ENCODE measurements at regions not wholly inside any gene's neighbourhood (a gene's known extent, or its start where the extent isn't known, plus 50 kb on each side); places are given as distances from the start of the nearest gene placed in this dataset.
"Not testable (repeated sequence)": the region's sequence is repeated elsewhere in the genome, so short reads cannot be mapped to it uniquely, and the experiment has no call there.

DNA sequence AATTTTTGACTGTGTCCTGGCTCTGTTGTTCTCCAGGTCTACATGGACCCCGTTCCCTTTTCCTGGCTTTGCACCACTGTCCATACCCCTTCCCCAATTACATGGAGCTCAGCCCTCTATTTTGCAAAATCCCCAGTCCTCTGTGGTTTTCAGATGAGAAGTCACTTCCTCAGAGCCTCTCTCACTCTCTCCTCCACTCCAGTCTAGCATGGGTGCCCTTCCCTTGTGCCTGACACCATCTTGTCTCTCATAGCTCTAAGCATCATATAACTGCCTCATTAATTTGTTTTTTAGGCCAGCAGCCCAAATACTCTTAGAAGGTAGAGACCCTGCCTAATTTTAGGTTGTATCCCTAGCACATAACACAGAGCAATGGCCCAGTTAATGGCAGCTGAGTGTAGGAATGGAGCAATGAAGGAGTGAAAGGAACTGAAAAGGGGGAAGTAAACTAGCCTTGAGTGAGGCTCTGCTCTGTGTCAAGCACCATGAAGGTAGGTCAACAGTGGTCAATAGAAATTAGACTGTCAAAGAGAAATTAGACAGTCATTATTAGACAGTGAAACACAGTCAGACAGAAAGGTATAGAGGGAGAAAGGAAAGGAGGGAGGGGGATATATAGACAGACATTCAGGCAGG lies 97.7 kb downstream of the ARHGAP11B start:
- H3K4me1 ChIP-seq (replicated peaks in 1 of 2); H3K27ac ChIP-seq; ATAC-seq (replicated peaks in 6 of 8); in situ Hi-C loops (cut with MboI; ENCODE audit: low pct_unique_long_range_greater_than_20kb in 2 of 9, low sequenced_read_pairs in 9 of 9, unreplicated experiment in 9 of 9); H3K4me3 ChIP-seq: not testable (repeated sequence)
- WGBS, 10 experiments = 83 to 100% (median 89%) methylated on average over 1 of the region's 1 CpG; no CpG with 5 or more reads in 5 of the 10 experiments

DNA sequence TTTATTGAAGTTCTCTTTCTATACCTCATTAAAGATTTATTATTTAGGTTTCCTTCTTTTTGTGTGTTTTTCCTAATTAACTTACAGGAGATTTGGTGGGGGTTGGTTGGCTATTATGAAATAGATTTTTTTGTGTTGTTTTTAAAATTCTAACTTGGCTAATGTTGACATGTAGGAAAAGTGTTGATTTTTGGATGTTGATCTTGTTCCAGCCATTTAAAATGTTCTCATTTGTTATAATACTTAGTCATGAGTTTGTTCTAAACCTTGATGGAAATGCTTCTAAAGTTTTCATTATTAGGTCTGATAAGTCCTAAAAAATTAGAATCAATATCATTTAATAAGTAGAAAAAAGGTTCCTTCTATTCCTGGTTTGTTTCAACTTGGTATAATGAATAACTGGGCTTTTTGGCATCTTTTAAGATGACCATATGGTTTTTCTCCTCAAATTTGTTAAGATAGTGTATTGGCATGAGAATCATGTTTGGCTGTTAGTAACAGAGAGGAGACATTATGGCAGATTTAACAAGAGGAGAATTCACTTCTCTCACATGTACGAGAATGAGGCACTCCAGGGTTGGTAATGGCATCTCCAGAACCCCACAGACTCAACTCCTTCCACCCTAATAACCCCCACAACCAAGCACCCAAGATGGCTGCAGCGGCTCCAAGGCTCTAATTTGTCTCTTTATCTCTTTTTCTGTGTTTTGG lies 104.1 kb downstream of the ARHGAP11B start:
- H3K27ac ChIP-seq; in situ Hi-C loops (cut with MboI; ENCODE audit: low pct_unique_long_range_greater_than_20kb in 2 of 9, low sequenced_read_pairs in 9 of 9, unreplicated experiment in 9 of 9); ATAC-seq (replicated peaks in 6 of 8); H3K4me3 ChIP-seq; H3K4me1 ChIP-seq (replicated peaks in 1 of 2): not testable (repeated sequence)
- WGBS, 10 experiments = 80 to 100% (median 100%) methylated on average over 1 of the region's 2 CpGs; no CpG with 5 or more reads in 5 of the 10 experiments

DNA sequence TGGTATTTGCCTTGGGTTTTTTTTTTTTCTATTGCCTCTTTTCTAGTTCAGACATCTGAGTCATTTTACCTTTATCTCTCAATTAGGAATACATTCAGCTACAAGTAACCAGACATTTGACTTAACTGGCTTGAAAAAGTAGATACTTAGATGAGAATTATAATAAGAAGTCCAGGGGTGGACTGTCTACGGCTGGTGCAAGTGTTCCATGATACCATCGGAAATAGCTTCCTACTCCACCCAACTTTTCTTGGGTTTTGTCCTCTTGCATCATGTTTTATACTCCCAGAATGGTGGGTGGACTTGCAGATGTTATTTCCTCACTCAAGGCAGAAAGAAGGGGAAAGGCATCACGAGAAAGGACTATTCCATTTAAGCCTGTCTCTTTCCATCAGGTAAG lies 104.7 kb downstream of the ARHGAP11B start:
- 69 to 100% (median 94%) methylated on average over 1 to 3 of the region's 3 CpGs; no CpG with 5 or more reads in 3 of the 10 experiments for WGBS, 10 experiments
- H3K4me3 ChIP-seq; ATAC-seq (replicated peaks in 6 of 8); in situ Hi-C loops (cut with MboI; ENCODE audit: low pct_unique_long_range_greater_than_20kb in 2 of 9, low sequenced_read_pairs in 9 of 9, unreplicated experiment in 9 of 9); H3K4me1 ChIP-seq (replicated peaks in 1 of 2); H3K27ac ChIP-seq: not testable (repeated sequence)

DNA sequence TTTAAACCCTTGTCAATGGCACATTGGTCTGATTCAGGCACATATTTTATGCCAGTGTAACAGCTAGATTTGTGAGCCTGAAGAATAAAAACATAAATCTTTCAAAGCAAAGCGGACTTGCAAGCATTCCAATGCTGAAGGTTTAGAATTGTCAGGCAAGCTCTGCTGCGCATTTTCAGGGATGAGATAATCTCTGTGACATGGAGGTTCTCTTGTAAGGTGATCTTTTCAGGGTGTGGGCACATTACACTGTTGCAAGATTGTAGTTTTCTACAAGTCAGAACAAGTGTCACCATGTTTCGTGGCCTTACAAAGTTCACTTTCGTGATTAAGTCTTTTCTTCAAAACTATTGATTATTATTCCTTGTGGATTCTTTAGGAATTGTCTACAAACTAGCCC lies 106.2 kb downstream of the ARHGAP11B start:
- ATAC-seq (replicated peaks in 6 of 8) = peak in 2 of 8 experiments; percentile 58 to 63
- H3K27ac ChIP-seq; H3K4me3 ChIP-seq; in situ Hi-C loops (cut with MboI; ENCODE audit: low pct_unique_long_range_greater_than_20kb in 2 of 9, low sequenced_read_pairs in 9 of 9, unreplicated experiment in 9 of 9); H3K4me1 ChIP-seq (replicated peaks in 1 of 2): not testable (repeated sequence)
- 92 to 100% (median 100%) methylated on average over 1 to 4 of the region's 4 CpGs; no CpG with 5 or more reads in 2 of the 10 experiments for WGBS, 10 experiments

DNA sequence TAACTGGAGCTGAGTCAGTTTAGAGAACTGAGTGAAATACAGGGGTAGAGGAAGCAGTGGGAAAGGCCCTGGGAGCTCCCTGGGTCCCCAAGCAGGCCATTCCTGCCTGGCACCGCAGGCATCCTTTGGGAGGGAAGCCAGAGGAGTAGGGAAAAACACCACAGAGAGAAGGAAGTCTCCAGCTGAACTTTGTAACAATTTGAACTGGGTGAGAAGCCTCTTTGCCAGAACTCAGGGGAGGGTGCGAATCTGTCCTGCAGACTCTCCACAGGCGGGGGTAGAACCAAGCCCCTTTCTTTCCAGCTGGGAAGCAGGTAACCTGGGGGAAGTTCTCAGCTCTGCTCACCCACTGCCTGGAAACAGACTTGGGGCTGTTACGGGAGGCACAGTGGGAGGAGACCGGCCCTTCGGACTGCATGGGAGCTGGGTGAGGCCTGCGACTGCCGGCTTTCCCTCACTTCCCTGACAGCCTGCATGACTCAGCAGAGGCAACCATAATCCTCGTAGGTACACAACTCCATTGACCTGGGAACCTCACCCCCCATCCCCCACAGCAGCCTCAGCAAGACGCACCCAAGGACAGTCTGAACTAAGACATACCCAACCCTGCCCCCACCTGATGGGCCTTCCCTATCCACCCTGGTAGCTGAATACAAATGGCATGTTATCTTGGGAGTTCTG lies 110.1 kb downstream of the ARHGAP11B start:
- WGBS, 10 experiments = 80 to 93% methylated on average over 1 to 3 of the region's 10 CpGs; no CpG with 5 or more reads in 8 of the 10 experiments
- in situ Hi-C loops (cut with MboI; ENCODE audit: low pct_unique_long_range_greater_than_20kb in 2 of 9, low sequenced_read_pairs in 9 of 9, unreplicated experiment in 9 of 9); H3K4me1 ChIP-seq (replicated peaks in 1 of 2); H3K27ac ChIP-seq; H3K4me3 ChIP-seq; ATAC-seq (replicated peaks in 6 of 8): not testable (repeated sequence)

DNA sequence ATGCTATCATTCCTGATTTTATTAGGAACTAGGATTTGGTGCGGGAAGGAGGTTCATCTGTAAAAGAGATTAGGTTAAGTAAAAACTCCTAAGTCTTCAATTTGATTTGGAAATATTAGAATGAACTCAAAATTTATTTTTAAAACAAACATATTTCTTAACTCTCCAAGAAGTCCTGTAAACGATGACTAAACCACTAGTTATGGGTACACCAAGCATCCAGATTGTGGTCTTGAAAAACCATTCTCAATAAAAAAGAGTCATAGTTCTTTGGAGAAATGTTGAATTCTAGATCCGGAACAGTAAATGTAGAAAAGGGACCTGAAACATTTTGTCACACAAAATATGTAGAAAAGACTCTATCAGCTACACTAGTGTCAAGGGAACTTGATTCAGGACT lies 116.9 kb downstream of the ARHGAP11B start:
- in situ Hi-C loops (cut with MboI; ENCODE audit: low pct_unique_long_range_greater_than_20kb in 2 of 9, low sequenced_read_pairs in 9 of 9, unreplicated experiment in 9 of 9); H3K4me1 ChIP-seq (replicated peaks in 1 of 2); H3K27ac ChIP-seq; ATAC-seq (replicated peaks in 6 of 8); H3K4me3 ChIP-seq: not testable (repeated sequence)
- 88 to 100% (median 96%) methylated on average over 1 to 3 of the region's 3 CpGs; no CpG with 5 or more reads in 1 of the 10 experiments for WGBS, 10 experiments

DNA sequence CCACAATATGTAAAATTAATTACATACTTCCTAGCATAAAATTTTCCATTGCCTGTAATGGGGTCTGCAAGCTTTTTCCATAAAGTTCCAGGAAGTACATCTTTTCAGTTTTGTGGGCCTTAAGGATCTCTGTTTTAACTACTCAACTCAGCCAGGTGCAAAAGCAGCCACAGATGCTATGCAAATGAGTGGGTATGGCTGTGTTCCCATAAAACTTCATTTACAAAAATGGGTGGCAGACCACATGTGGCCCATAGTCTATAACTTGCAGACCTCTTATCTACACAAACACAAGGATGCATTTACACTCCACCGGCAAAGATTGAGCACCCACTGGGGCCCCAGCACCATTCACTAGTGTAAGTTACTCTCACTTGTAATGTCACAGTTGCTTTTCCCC lies 123.1 kb downstream of the ARHGAP11B start:
- H3K27ac ChIP-seq; in situ Hi-C loops (cut with MboI; ENCODE audit: low pct_unique_long_range_greater_than_20kb in 2 of 9, low sequenced_read_pairs in 9 of 9, unreplicated experiment in 9 of 9); H3K4me3 ChIP-seq; H3K4me1 ChIP-seq (replicated peaks in 1 of 2): not testable (repeated sequence)
- WGBS, 10 experiments = no CpG with 5 or more reads among the region's 1 CpG
- peak in 2 of 8 experiments; percentile 54 to 82 for ATAC-seq (replicated peaks in 6 of 8)

DNA sequence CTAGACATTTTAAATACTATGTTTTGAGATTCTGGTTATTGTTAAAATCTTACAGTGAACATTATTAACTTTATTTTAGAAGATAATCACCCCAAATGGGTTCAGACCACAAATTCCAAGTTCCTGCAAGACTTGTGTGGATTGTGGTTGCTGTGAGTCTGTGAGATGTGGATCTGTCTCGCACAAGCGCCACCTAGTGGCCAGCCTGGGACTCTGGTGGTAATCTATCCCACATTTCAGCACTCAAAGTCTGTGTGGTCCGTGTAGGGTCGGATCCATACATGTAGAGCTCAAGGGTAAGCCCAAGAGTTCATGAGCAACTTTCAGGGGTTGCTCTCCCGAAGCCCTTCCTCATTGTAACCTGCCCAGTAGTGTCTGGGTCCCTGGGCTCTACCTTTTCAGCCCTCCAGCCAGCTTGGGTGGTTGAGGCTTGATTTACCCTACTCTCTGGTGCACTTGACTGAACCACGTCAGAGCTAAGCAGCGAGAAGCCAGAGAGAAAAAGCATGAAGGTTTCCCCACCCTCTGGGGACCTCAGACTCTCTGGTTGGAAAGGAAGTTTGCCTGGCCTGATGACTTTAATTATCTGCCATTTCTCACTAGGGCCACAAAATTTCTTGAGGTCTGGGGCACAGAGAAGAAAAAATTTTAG lies 129.2 kb downstream of the ARHGAP11B start:
- not testable (repeated sequence) for H3K27ac ChIP-seq; H3K4me3 ChIP-seq; H3K4me1 ChIP-seq (replicated peaks in 1 of 2)
- peak in 7 of 8 experiments; percentile 59 to 100 (median 91) for ATAC-seq (replicated peaks in 6 of 8)
- in situ Hi-C loops (cut with MboI; ENCODE audit: low pct_unique_long_range_greater_than_20kb in 2 of 9, low sequenced_read_pairs in 9 of 9, unreplicated experiment in 9 of 9) = loop anchor here in 1 of 9 experiments (25.0 kb wide), 1 partner anchor 93 kb away; no protein-coding TSS in a partner anchor
- WGBS, 10 experiments = no CpG with 5 or more reads among the region's 7 CpGs

DNA sequence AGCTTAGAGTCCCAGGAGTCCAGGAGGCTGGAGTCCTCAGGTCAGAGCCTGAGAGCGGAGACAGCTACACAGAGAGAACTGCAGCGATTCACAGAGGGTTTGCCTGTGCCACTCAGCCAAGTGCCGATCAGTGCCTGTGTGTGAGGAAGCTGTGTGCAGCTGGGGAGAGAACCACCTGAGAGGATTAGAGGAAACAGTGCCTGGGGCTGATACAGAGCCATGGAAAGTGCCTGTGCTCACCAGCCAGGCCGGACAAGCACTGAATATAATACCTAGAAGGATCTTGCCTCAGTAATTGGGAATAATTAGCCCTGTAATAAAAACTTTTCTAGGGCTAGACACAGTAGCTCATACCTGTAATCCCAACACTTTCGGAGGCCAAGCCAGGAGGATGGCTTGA lies 134.7 kb downstream of the ARHGAP11B start:
- 60 to 100% (median 95%) methylated on average over 1 to 2 of the region's 5 CpGs; no CpG with 5 or more reads in 4 of the 10 experiments for WGBS, 10 experiments
- ATAC-seq (replicated peaks in 6 of 8) = peak in 1 of 8 experiments; percentile 74

DNA sequence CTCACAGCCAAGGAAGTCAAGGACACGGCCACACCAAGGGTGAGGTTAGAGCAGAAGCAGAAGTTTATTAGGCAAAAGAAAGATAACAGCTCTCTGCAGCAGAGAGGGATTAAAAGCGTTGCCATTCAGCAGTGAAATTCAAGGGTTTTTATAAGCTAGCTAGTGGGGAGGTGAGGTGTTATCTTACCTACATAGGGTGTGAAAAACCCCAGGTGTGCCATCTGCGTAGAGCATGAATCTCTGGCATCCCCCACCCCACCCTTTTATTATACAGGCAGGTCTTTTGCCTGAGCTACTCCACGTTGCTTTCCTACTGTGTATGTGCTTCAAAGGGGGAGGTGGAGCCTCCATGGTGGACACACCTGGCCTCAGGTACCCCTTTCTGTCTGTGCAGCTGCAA lies 135.4 kb downstream of the ARHGAP11B start:
- H3K27ac ChIP-seq; H3K4me3 ChIP-seq; ATAC-seq (replicated peaks in 6 of 8); H3K4me1 ChIP-seq (replicated peaks in 1 of 2): not testable (repeated sequence)
- in situ Hi-C loops (cut with MboI; ENCODE audit: low pct_unique_long_range_greater_than_20kb in 2 of 9, low sequenced_read_pairs in 9 of 9, unreplicated experiment in 9 of 9) = loop anchor here in 1 of 9 experiments (25.0 kb wide), 1 partner anchor 99 kb away; no protein-coding TSS in a partner anchor
- WGBS, 10 experiments = no CpG with 5 or more reads among the region's 4 CpGs

More for the DNA sequence above, 134.7 kb downstream of the ARHGAP11B start:
- H3K4me3 ChIP-seq; H3K27ac ChIP-seq; H3K4me1 ChIP-seq (replicated peaks in 1 of 2): not testable (repeated sequence)
- in situ Hi-C loops (cut with MboI; ENCODE audit: low pct_unique_long_range_greater_than_20kb in 2 of 9, low sequenced_read_pairs in 9 of 9, unreplicated experiment in 9 of 9) = loop anchor here in 1 of 9 experiments (25.0 kb wide), 1 partner anchor 98 kb away; no protein-coding TSS in a partner anchor

DNA sequence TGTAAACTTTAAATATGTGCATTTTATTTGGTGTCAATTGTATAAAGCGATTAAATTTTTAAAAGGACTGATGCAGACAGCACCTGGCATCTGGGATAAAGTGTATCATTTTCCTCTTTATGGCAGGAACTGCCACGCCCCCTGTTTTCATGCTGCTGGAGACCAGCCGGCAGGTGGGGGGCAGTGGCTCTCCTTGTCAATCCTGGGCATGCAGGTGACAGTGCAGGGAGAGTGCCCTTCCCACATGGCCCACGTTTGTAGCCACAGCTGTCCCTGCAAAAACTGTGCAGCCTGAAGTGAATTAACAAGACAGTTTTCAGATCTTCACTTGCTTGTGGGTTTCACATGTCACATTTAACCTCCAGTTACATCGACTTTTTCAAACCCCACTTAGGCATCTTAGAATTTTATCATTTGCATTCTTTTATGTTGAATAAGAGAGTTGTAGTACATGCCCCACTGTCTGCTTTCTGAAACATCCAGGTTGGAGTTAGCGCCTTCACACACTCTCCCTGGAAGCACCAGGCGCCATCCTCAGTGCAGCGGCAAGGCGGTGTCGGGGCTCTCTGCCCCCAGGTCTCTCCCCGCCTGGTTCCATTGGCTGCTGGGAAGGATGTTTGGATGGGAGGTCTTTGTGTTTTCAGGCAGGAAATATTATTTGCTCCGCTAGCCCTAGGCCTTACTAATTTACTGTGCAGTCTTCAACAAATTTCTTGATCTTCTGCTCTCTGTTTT lies 134.2 kb upstream of the FAN1 start:
- H3K27ac ChIP-seq; H3K4me1 ChIP-seq (replicated peaks in 1 of 2); H3K4me3 ChIP-seq: not testable (repeated sequence)
- WGBS, 10 experiments = 80 to 100% (median 94%) methylated on average over 1 to 4 of the region's 12 CpGs; no CpG with 5 or more reads in 4 of the 10 experiments
- peak in 1 of 8 experiments; percentile 42 for ATAC-seq (replicated peaks in 6 of 8)
- in situ Hi-C loops (cut with MboI; ENCODE audit: low pct_unique_long_range_greater_than_20kb in 2 of 9, low sequenced_read_pairs in 9 of 9, unreplicated experiment in 9 of 9) = loop anchor here in 1 of 9 experiments (25.0 kb wide), 1 partner anchor 107 kb away; no protein-coding TSS in a partner anchor

DNA sequence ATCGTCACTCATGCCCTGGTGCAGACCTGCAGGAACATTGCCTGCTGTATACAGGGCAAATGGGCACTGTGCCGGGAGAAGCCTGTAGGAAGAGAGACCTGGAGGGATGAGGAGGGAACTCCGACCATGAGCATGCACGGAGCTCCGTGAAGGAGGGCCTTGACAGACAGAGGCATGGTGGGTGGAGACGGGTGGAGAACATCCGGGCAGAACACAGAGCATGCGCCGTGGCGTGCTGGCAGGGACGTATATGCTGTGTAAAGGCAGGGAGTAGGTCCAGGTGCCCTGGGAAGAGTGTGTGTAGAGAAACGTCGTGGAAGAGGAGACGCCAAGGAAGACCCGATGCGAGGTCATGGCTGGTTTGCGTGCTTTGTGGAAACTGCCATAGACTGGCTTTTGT lies 133.0 kb upstream of the FAN1 start:
- 80 to 97% (median 93%) methylated on average over 2 to 9 of the region's 17 CpGs; no CpG with 5 or more reads in 6 of the 10 experiments for WGBS, 10 experiments
- ATAC-seq (replicated peaks in 6 of 8) = no peak
- in situ Hi-C loops (cut with MboI; ENCODE audit: low pct_unique_long_range_greater_than_20kb in 2 of 9, low sequenced_read_pairs in 9 of 9, unreplicated experiment in 9 of 9) = loop anchor here in 1 of 9 experiments (25.0 kb wide), 1 partner anchor 108 kb away; no protein-coding TSS in a partner anchor
- Histone ChIP-seq H3K27ac (no peak overlapping the region), H3K4me1 (replicated peaks in 1 of 2) (no peaks in the 10 kb centered on the region), H3K4me3 (no peak overlapping the region)
